Breast epithelium (tissue), 3 donors: ENCODE measurements at regions not wholly inside any gene's neighbourhood (a gene's known extent, or its start where the extent isn't known, plus 50 kb on each side); places are given as distances from the start of the nearest gene placed in this dataset.

Experiments used
- POLR2AphosphoS5 ChIP-seq, 3 donors: sonication (generic); formaldehyde crosslinking; IDR thresholded peaks; one replicate each; pipeline ENCODE4 v1.6.1; 2017; ENCODE audit warnings: antibody characterized with exemption in 3 of 3
- TF ChIP-seq, protein P1 (sequence below), 3 donors: fragments of 450-650 bp; IDR thresholded peaks; one replicate each; pipeline ENCODE4 v1.5.1; 2016 to 2017; ENCODE audit warnings: antibody characterized with exemption in 3 of 3, mild to moderate bottlenecking in 3 of 3, moderate library complexity in 3 of 3

DNA sequence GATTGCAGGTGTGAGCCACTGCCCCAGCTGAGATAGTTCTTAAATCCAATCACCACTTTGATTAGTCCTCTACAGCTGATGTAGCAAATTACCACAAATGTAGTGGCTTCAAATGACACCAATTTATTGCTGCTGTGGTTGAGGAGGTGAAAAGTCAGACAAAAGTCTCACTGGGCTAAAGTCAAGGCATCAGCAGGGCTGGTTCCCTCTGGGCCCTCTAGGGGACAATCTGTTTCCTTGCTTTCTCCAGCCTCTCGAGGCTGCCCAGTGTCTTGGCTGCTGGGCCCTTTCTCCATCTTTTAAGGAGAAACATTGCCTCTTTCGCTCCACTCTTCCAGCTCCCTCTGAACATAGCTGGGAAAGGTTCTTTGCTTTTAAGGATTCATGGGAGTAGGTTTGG, 50.5 kb upstream of the SHANK2 start:
- no peak for TF ChIP-seq POLR2AphosphoS5 (IDR thresholded peaks at IDR 0.05)
- TF ChIP-seq, protein P1, sequence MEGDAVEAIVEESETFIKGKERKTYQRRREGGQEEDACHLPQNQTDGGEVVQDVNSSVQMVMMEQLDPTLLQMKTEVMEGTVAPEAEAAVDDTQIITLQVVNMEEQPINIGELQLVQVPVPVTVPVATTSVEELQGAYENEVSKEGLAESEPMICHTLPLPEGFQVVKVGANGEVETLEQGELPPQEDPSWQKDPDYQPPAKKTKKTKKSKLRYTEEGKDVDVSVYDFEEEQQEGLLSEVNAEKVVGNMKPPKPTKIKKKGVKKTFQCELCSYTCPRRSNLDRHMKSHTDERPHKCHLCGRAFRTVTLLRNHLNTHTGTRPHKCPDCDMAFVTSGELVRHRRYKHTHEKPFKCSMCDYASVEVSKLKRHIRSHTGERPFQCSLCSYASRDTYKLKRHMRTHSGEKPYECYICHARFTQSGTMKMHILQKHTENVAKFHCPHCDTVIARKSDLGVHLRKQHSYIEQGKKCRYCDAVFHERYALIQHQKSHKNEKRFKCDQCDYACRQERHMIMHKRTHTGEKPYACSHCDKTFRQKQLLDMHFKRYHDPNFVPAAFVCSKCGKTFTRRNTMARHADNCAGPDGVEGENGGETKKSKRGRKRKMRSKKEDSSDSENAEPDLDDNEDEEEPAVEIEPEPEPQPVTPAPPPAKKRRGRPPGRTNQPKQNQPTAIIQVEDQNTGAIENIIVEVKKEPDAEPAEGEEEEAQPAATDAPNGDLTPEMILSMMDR (IDR thresholded peaks at IDR 0.05) = no peak
